ENCODE measurements at regions not wholly inside any gene's neighbourhood (a gene's known extent, or its start where the extent isn't known, plus 50 kb on each side); places are given as distances from the start of the nearest gene placed in this dataset.

GRCh38 chrX:40277672-40278071 is 179.9 kb upstream of the BCOR start:
- no peak for TF ChIP-seq CTCF (IDR thresholded peaks at IDR 0.05; ENCODE audit: low read length, missing control alignments)
- no peak overlapping the region for H3K4me3 ChIP-seq (replicated peaks; ENCODE audit: low read depth, low read length)
- DNase-seq (ENCODE audit: low read depth) = no peak

- peak; percentile 50 for DNase-seq (ENCODE audit: low read depth)
- H3K4me3 ChIP-seq (replicated peaks; ENCODE audit: low read depth, low read length) = no peak overlapping the region
These were observed 175.7 kb upstream of the BCOR start for GRCh38 chrX:40273356-40274050.

GRCh38 chrX:40272776-40273175 is 175.0 kb upstream of the BCOR start:
- no peak overlapping the region for H3K4me3 ChIP-seq (replicated peaks; ENCODE audit: low read depth, low read length)
- TF ChIP-seq CTCF (IDR thresholded peaks at IDR 0.05; ENCODE audit: low read length, missing control alignments) = no peak
- DNase-seq (ENCODE audit: low read depth) = no peak

More at GRCh38 chrX:40273356-40274050, 175.7 kb upstream of the BCOR start:
- no peak for TF ChIP-seq CTCF (IDR thresholded peaks at IDR 0.05; ENCODE audit: low read length, missing control alignments)

DNA sequence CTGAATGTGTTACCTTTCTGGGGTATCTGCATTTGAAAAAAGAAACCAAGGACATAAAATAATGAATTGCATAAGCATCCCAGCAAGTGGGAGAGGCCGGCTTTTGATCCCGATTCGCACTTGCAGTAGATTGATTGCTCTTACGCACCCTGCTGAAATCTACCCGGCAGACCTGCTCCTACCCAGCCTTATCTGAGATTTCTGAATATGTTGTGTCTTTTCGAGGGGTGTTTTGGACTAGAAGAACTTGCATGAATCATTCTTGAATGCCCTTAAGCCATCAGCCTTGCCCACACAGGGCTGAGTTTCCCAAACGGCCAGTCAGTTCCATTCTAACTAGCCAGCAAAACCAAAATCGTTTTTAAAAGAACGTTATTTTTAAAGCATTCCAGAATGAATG is 174.4 kb upstream of the BCOR start:
- DNase-seq (ENCODE audit: low read depth) = no peak
- TF ChIP-seq CTCF (IDR thresholded peaks at IDR 0.05; ENCODE audit: low read length, missing control alignments) = no peak
- no peak overlapping the region for H3K4me3 ChIP-seq (replicated peaks; ENCODE audit: low read depth, low read length)

DNA sequence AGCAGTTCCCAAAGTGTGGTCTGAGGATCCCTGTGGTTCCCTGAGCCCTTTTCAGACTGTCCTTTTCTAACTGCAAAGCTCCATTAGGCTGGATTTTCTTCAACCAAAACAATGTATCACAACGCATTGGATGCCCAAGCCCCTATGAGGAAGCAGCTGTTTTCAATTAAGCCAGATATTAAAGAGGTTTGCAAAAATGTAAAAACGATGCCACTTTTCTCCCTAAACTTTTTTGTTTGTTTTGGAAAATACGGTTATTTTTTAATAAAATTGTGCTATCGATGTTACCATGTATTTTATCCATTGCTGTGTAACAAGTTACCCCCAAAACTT is 170.4 kb upstream of the BCOR start:
- TF ChIP-seq CTCF (IDR thresholded peaks at IDR 0.05; ENCODE audit: low read length, missing control alignments) = no peak
- no peak for DNase-seq (ENCODE audit: low read depth)
- H3K4me3 ChIP-seq (replicated peaks; ENCODE audit: low read depth, low read length) = no peak overlapping the region

GRCh38 chrX:40267334-40268187 is 169.8 kb upstream of the BCOR start:
- no peak for DNase-seq (ENCODE audit: low read depth)
- H3K4me3 ChIP-seq (replicated peaks; ENCODE audit: low read depth, low read length) = no peak overlapping the region
- TF ChIP-seq CTCF (IDR thresholded peaks at IDR 0.05; ENCODE audit: low read length, missing control alignments) = no peak

All from fibroblast of pulmonary artery (primary cell).